SK-N-SH (cell line): ENCODE measurements at regions not wholly inside any gene's neighbourhood (a gene's known extent, or its start where the extent isn't known, plus 50 kb on each side); places are given as distances from the start of the nearest gene placed in this dataset.

Source experiments
- EP300 ChIP-seq, 2 experiments: IDR thresholded peaks; 2 replicates each; pipeline versions ENCODE4 v1.4.0 to v1.6.1; 2012; ENCODE audit warnings: borderline replicate concordance in 1 of 2, low read depth in 1 of 2, low read length in 1 of 2
- FOSL2 ChIP-seq: IDR thresholded peaks from 2 replicates; pipeline ENCODE4 v1.4.0; 2012; ENCODE audit warnings: low read depth, mild to moderate bottlenecking, moderate library complexity, borderline replicate concordance

DNA sequence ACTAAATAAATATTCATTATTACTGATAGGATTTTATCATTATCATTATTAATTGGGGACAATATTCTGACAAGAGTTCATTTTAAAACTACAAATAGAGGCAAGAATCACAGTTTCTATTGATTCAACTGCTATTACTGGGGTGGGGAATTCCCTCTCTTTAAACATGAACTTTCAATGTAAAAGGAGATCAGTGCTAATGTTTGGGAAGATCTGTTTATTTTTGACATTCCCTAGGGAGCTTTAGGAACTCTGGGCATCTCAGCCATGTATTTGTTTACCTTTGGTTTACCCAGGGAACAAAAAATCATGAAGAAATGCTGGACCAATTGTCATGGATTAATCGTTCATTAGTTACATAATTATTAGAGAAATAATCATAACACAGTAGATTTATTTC is 443.2 kb upstream of the AKR1E2 start:
- TF ChIP-seq FOSL2, result no peak
- TF ChIP-seq EP300 (IDR thresholded peaks at IDR 0.05; ENCODE audit: borderline replicate concordance in 1 of 2, low read depth in 1 of 2, low read length in 1 of 2), result no peak
